GM18858 (cell line): ENCODE measurements at regions not wholly inside any gene's neighbourhood (a gene's known extent, or its start where the extent isn't known, plus 50 kb on each side); places are given as distances from the start of the nearest gene placed in this dataset.

Experiments
- ATAC-seq: cut with Tn5 transposase; IDR thresholded peaks from one replicate; pipeline ENCODE4 v1.9.1; 2021; ENCODE audit not compliant: unreplicated experiment

DNA sequence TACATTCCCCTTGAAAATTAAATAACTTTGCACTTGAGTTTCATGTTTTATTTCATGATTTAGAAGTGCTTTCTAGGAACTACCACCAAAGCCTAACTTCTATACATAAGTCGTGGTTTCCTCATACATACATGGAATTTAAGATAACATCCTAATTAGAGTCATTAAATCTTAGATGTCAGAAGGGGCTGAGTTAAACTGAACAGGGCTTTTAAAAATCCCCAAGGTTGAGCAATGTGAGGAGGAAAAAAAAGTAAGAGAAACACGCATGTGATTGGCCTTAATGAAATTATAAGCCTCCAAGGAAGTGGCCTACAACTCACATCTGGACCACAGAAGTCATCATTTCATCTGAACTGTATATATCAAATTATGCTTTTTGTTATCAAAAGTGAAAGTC lies 303.1 kb upstream of the SEMA6D start:
- no peak for ATAC-seq

DNA sequence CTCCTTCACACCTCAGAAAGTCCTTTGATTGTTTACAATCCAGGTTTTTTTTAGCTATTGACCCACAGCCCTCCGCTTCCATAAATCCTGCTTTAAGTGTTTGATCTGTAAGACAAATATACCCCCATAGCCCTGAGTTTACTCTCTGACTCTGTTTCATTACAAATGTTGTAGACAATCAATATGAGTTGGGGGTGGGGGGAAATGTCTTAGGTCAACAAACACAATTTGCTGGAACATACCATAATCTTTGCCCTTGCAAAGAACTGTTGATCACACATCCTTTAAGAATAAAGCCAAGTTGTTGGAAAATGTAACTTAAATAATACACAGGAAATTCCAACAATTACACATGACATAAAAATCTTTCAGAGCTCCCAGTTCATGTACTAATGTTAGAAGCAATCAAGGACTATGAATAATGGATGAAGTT lies 301.8 kb upstream of the SEMA6D start:
- ATAC-seq: no peak

DNA sequence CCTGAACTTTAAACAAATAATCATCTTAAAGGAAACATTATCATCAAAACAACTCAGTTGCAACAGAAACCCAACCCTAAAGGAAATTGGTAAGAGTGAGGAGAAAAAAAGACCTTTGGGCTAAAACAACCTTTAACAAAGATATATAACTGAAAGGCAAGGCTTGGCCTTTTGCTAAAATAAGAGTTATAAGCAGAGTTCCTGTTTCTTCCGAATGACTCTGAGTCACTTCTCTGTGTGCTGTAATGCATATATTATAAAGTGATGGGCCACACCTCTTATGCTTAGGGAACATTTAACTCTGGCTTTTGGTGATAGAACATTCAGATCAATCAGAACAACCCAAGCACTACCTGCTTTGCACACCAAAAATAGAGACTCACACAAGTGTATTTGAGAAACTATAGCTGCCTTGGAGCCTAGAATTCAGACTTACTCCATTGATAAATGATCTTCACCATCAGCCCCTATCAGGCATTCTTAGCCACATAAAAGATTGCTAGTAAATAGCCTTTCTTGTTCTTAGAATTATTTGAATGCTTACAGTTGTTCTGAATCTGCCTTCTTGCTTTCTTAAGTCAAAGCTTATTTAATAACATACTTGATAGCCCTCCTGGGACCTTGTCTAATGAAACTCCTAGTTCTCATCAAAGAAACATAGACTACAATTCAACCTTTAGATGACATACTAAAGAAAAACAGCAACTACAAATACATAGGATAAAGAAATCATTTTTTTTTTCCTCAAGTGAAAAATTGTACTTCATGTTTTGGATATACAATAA lies 294.2 kb upstream of the SEMA6D start:
- no peak for ATAC-seq

DNA sequence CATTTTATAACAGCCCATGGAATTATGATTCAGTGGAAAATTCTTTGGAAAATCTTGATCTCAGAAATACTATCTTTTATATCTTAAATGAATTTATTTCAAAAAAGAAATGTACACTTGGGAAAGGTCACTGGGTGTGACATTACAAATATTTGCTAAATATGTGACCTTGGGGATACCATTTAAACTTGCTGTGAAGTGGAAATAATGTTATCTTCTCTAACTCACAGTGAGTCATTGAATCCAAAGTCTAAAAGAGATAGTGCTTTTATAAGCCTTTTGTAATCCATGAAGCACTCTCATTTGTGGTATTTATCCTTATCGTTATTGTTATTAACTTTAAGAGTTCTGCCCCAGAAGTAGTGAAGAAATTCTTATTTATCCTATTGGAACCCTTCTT lies 289.8 kb upstream of the SEMA6D start:
- ATAC-seq: no peak

DNA sequence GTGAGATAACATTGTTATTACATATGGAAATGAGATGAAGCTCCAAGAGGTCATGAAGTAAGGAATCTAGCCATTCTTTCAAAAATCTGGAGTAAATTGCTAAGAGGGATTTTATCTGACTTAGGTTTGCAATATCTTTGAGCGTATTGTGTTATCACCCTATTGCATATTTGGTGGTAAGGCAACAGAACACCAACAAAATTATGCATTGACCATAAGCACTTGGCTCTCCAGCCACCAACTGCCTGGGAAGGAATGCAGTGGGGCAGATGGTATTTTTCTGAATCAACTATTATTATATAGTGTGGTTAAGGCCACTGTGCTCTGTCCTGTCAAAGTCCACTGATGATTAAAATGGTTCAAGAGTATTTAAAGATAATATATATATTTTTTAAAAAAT lies 287.9 kb upstream of the SEMA6D start:
- no peak for ATAC-seq

DNA sequence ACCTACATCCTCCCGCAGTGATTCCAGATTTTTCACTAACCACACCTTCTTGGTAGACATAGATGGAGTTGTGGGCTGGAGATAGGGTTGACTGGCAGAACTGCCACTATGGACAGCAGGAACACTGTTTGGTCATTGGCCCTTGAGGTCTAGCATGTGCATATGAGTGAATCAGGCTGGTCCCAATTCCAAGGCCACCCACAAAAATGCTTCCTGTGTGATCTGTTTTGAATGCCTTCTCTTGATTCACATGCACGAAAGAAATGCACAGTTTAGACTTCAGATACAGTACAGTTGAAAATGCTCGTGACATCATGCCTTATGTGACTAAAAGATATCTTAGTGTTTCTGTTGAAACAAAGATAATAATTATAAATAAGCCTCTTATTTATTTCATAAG lies 285.8 kb upstream of the SEMA6D start:
- no peak for ATAC-seq

DNA sequence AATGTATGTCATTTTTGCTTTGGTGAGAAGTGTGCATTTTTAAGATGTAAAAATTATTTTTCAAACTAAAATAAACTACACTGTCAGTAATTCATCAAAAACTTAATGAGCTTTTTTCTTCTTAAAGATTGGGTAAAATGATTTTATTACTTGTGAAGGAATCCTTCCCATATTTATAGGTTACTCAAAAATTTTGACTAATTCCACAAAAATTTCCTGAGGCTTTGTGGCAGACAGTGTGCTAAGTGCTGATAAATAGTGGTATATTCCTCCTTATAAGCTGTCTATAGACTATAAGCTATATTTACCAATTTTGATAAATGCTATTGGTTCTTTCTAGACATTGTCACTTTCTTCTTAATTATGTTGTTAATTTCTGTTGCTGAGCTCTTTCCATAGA lies 284.5 kb upstream of the SEMA6D start:
- no peak for ATAC-seq

DNA sequence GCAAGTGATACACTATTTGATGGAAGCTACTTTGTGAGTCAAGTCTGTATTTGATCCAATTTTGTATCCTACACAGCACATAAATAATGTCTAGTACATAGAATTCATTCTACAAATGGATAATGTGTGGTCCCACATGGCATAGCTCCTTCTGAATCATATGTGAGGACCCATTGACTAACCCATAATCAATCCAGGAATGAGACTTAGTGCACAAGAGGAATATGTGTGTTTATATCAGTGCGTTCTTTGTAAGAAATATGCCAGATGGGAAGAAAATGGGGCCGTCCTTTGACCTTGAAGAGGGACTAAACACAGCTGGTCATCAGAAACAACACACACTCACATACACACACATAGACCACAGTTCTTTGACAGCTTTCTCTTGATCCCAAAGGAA lies 282.7 kb upstream of the SEMA6D start:
- ATAC-seq: no peak

DNA sequence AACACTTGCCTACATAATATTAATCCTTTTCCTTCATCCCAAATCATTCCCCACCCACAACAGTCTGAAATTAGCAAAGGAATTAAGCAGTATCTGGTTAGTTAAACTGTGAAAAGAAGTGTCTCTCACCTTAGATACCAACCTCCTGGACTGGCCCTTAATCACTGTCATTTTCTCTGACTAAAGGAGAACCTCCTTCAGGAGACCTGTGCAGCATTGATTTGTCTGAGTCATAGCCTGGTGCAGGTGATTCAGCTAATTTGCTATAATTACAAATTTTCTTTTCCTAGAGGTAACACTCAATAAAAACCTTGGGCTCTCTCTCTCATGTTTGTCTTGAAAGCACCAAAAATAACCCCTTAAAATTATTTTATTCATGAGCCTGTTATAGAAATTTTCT lies 279.8 kb upstream of the SEMA6D start:
- no peak for ATAC-seq

DNA sequence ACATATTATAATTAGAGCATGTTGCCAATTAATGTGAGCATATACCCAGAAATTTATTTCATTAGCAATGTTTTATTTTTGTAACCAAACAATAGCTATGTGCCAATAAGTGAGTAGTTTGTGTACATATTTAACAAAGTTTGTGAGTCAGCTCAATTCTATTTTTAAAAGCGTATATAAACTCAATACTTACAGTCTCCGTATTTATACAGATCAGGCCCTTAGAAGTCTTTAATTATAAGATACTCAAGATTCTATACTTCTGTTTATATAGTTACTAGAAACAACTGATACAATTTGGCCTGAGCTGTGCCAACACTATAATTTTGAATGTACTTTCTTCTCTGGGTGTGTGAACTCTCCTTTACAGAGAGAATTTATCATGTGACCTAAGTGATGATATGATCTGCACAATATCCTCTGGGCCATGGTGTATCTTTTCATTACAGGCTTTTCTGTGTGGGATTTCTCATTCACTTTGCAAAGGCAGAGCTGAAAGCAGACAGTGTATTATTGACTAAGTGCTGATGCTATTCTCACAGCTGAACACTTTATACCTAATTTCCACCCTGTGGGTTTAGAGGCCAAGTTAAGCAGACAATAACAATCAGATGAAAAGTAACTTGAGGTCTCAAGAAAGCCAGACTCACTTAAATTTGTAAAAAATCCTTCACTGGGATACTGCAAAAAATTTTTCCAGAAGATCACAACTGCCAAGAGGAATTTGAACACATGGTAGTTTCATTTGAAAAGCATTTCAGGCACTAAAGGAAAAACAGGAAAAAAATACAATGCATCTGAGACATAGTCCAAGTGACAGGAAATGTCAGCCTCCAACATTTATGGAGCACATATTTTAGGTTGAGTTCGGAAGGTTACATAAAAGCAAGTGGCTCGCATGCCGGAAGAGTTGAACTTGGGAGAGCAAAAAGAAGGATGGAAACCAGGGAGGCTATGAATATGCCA lies 277.9 kb upstream of the SEMA6D start:
- ATAC-seq: no peak

DNA sequence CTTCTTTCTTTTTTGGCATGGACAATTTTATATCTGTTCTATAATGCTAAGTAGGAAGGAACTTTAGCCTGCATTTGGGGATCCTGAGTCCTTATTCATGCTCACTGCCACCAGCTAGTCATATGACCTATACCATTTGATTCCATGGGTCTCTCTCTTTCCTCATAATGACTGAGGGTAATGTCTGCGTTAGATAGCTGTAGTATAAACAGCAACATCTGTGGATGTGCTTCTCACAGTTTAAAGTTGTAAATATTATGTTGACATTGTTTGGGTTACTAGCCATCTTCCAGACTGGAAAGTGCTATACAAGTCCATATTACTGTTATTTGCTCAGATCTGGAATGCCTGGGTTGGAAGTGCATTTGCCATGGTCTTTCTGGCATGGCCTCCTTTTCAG lies 274.9 kb upstream of the SEMA6D start:
- ATAC-seq: no peak

DNA sequence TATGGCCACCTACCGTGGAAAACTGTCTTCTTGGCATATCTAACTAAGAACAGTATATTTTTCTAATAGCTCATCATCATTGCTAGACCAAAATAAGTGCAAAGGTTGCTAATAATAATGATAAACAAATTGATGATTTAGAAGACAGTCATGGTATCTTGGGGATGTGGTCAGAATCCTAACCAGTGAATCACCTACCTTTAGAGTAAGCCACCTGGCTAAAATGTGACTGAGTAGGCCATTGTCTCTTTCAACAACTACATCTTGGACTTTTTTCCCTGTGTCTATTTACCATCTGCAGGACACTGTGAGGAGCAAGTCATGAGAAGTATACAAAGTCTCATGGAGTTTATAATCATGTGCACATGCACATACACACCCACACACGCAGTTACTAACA lies 273.5 kb upstream of the SEMA6D start:
- ATAC-seq: no peak

DNA sequence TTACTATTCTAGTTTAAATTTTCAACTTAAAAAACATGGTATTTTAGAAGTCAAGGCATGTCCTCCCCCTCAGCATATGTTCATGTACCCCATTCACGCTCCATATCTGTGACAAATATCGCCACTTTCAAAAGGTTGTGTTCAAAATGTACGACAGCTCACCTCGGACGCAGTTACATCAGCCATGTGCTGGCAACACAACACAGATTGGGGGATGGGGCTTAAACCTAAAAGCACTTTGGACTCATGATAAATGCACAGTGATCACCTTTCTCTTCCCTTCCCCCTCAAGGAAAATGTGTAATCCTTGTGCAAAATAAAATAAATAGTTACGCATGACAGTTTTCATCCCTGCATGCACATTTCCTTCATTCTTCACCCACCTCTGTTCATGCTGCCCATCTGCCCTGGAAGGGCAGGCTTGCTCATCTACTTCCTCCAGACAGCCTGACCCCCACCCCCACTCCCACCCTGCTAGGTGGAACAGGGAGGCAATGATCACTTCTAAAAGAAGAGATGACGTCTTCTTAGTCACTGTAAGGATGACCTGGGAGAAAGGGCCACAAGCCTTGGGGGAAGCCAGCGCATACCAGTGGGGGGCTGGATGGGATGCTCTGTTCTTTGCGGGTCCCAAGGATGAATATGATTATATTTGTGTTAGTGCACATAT lies 271.4 kb upstream of the SEMA6D start:
- no peak for ATAC-seq

DNA sequence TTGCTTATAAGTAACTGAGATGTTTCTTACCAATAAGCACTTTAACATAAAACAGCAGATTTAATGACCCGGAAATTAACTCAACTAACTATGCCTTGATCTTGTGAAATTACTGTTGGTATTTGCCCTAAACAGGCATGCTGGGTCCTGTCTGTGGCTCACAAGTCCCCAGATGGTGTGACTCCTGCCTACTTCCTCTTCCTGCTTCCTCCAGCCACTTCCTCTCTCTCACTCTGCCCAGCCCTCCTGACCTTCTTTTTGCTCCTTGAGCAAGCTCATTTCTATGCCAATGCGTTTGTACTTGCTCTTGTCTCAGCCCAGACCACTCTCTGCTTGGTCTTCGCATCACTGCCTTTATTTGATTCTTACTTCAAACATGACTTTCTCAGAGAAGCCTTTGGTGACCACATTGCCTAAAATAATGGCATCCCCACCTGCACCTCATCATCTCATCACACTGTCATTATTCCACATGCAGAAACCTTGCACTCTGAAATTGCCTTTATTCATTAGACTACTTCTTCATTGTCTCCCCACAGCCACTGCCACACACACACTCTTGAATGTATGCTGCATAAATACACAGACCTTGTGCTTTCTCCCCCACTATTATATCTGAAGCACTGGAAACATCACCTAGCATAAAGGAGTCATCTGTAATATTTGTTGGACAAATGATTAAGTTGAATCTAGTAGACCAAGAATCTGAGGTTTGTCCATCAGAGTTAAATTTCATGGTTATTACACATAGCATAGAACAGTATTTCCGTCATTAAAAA lies 256.3 kb upstream of the SEMA6D start:
- no peak for ATAC-seq

DNA sequence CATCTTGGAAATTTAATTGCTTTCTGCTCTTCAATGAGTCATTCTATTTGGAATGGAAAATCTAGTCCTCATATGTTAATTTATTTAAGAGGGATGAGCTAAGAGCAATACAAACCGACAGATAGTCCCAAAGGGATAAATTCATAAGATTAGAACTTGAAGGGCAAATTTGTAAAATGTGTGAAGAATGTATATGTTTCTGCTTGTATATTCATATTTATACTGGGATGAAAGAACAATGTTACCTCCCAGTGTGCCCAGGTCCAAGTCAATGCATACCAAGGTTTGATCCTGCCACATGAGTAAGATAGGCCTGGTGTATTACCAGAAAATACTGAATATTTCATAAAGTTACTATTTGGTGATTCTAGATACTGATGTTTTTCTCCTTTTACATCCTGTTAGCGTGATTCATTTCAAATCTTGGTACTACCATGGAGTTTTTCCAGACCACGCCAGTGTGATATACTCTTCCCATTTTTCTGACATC lies 255.6 kb upstream of the SEMA6D start:
- no peak for ATAC-seq

DNA sequence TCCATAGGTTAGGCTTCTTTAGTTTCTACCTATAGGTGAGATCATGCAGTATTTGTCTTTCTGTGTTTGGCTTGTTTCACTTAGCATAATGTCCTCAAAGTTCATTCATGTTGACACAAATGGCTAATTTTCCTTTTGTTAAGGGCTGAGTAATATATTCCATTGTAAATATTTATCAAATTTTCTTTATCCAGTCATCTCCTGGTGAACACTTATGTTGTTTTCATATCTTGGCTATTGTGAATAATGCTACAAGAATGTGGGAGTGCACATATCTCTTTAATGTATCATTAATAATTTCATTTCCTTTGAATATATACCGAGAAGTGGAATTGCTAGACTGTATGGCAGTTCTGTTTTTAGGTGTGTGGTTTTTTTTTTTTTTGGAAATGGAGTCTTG lies 250.9 kb upstream of the SEMA6D start:
- ATAC-seq: no peak

DNA sequence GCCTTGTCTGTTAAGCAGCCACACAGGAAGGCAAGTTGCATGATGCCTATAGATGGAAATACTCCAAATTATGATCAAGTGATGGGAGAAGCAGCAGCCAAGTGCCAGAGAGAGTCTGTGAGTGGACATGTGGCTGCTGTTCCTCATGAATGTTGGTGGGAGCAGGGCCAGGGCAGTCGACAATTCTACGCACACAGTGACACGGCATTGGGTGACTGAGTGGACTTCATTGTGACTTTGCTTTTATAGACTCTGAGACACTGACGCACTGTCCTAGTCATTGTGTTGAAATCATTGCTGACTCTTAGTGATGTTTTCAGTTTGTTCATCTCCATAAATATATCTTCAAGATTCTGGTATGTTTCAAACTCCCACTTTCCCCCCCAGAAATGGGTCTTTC lies 246.3 kb upstream of the SEMA6D start:
- ATAC-seq: no peak

DNA sequence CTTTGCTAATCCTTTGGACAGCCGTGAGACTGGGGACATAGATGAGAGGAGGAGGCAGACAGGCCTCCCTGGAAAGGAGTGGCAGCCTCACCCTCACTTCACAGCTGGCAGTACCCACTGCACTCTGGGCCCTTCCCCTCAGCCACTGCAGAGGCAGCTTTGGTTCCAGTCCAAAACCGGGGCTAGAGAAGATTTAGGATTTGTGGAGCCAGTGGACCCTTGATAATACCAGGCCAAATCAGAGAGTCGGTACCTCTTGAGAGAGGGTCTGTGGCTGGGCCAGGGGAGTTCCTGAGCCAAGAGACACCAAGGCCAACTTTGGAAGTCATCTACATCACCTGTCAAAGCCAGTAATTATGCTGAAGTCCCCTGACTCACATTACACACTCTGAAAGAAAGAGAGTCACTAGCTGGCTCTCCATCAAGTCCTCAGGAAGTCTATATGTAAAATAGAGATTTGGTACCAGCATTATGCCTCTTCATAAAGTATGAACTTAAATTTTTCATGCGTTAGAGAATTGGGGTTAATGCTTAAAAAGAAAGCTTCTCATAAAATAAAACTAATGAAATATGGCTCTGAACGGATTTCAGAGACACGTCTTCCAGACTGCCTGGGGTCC lies 244.1 kb upstream of the SEMA6D start:
- no peak for ATAC-seq

DNA sequence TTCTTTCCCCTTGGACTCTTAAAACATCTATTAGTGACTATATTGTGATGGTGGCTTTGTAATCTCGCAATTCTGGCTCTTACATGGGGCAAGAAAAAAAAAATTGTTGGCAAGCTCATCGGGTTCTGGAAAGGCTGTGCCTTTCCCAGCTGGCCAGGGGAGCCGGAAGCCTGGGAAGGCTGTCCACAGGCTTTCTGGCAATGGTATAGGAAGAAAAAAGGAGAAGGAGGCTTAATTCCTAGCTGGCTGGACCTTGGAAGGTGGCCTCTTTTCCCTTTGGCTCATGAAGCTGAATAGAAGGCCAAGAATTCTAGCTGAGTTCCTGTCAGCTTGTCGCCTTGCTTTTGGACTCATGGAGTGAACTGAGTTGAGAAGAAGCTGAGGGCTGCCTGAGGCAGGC lies 243.5 kb upstream of the SEMA6D start:
- no peak for ATAC-seq

DNA sequence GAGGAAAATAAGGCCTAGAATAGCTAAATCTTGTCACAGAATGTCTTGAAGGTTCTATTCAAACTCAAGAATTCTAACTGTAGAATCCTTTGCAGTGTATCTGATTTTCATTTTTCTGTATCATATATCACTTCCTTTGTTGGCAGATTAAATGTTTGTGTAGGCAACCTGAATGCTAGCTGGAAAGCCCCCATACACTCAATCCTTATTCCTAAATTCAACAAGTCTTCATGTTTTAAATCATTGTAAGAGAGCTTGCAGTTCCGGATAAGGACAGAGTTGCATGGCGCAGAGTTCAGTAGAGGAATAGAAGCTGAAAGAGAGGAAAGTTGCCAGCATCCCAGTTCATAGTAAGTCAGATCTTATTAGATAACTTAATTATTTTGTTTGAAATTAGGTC lies 242.0 kb upstream of the SEMA6D start:
- ATAC-seq: no peak
